MG63 (cell line): ENCODE measurements at regions not wholly inside any gene's neighbourhood (a gene's known extent, or its start where the extent isn't known, plus 50 kb on each side); places are given as distances from the start of the nearest gene placed in this dataset.

Experiments
- DNase-seq: peaks from one replicate; pipeline ENCODE4 v3.0.0-alpha.2; 2020
- H3K27me3 ChIP-seq: fragments of 250-450 bp; sonication (Bioruptor Pico); 2 replicates; pipeline ENCODE4 v1.5.1; 2020; ENCODE audit warnings: mild to moderate bottlenecking, moderate library complexity
- H3K36me3 ChIP-seq: fragments of 250-450 bp; sonication (Bioruptor Pico); 2 replicates; pipeline ENCODE4 v1.5.1; 2020; ENCODE audit warnings: mild to moderate bottlenecking, moderate library complexity
- H3K4me3 ChIP-seq: fragments of 250-450 bp; sonication (Bioruptor Pico); 2 replicates; pipeline ENCODE4 v1.5.1; 2020; ENCODE audit warnings: mild to moderate bottlenecking, moderate library complexity
- H3K9me3 ChIP-seq: fragments of 250-450 bp; sonication (Bioruptor Pico); 2 replicates; pipeline ENCODE4 v1.5.1; 2020; ENCODE audit warnings: mild to moderate bottlenecking, moderate library complexity

DNA sequence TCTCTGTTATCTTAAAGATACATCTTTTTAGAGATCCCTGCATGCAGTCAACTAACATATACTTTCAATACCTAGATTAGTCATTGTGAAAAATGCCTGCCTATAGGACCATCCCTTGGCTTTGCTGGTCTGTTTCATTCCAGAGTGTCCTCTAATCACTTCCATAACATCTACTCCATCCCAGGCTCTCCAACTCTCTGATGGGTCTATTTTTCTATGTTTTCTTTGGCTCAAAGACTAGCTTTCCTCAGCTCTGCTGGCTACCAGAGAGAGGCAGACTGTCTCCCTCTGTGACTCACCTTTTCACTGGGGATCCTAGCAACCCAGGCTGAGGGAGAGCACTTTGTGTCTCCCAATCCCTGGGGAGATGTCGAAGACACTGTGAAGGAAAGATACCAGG, 547.7 kb upstream of the MCTP2 start:
- DNase-seq = no peak

DNA sequence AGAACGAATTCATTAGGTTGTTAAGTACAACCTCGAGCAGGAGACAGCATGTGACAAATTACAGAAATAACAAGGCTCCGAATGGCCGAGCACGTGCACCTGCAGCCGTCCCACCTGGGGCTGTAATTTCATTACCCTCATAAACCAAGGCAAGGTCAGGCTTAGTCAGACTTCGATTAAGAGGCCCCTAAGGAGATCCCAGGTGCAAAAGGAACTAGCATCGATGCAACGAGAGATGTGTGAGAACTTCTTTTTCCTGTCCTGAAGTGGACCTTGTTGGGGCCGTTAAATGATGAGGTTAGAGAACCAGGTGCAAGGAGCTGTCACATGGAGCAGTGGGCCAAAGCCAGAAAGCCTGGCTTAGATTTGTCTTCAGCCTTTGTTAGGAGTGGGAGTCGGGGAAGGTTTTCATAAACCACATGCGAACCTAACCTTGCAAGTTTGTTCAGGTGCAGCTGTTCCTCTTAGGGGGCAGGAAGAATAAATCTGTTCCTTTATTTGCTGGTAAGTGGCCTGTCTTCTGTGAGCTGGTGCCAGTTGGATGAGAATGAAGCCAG, 559.9 kb upstream of the MCTP2 start:
- H3K36me3 ChIP-seq = no peaks in the 10 kb centered on the region
- no peaks in the 10 kb centered on the region for H3K27me3 ChIP-seq
- H3K4me3 ChIP-seq = no peak overlapping the region
- DNase-seq = no peak
- no peaks in the 10 kb centered on the region for H3K9me3 ChIP-seq

More for the DNA sequence above, 547.7 kb upstream of the MCTP2 start:
- Histone ChIP-seq H3K36me3 (no peaks in the 10 kb centered on the region), H3K27me3 (no peaks in the 10 kb centered on the region), H3K4me3 (no peak overlapping the region), H3K9me3 (peaks cover 21% of the 10 kb centered on the region)

DNA sequence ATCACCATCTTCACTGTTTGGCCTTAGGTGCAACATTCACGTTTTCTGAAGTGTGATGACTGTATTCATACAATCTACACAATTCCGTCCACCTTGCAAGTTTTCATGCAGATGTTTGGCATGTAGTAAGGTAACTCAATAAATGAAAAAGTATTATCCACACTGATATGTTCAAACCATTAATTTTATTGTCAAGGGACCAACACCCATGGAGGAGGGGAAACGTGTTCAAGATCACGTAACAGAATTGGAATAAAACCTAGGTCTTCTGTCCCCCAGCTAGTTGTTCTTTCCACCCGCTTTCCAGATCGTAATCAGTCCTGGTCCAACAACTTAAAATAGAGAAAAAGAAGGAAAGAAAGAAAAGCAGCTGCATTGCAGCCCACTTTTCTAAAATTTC, 560.4 kb upstream of the MCTP2 start:
- H3K36me3 ChIP-seq = no peaks in the 10 kb centered on the region
- H3K4me3 ChIP-seq = no peak overlapping the region
- no peaks in the 10 kb centered on the region for H3K9me3 ChIP-seq
- no peak for DNase-seq
- no peaks in the 10 kb centered on the region for H3K27me3 ChIP-seq

DNA sequence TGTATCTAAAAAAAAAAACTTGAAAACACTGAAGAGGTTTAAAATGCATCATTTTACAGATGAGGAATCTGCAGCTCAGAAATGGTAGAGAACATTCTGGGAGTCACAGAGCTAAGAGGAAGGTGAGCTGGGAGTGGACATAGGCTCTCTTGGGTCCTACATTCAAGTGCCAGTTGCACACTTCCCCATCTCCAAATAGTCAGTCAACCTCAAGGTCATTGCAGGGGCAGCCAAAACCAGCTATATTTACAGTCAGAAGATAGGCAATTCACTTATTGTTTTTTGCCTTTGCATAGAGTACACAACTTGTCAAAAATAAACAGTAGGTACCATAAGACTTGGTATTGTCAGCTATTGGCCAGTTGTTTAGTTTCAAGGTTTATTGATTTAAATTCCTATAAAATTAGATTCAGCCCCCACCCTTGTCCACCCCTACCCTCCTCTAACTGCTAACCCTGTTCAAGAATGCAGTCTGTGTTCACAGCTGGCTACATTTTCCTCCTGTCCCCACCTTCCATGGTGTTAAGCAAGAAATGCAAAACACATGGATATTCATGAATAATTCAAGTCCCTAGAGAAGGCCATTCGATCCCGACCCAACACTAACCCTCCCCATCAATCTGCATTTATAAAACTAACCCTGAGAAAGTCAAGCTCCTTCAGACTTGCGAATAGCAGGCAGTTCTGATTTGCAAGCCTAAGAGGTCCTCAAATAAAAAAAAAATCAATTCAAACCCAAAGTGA, 567.0 kb upstream of the MCTP2 start:
- Histone ChIP-seq H3K4me3 (no peak overlapping the region), H3K27me3 (no peaks in the 10 kb centered on the region), H3K9me3 (no peaks in the 10 kb centered on the region), H3K36me3 (no peaks in the 10 kb centered on the region)
- no peak for DNase-seq

DNA sequence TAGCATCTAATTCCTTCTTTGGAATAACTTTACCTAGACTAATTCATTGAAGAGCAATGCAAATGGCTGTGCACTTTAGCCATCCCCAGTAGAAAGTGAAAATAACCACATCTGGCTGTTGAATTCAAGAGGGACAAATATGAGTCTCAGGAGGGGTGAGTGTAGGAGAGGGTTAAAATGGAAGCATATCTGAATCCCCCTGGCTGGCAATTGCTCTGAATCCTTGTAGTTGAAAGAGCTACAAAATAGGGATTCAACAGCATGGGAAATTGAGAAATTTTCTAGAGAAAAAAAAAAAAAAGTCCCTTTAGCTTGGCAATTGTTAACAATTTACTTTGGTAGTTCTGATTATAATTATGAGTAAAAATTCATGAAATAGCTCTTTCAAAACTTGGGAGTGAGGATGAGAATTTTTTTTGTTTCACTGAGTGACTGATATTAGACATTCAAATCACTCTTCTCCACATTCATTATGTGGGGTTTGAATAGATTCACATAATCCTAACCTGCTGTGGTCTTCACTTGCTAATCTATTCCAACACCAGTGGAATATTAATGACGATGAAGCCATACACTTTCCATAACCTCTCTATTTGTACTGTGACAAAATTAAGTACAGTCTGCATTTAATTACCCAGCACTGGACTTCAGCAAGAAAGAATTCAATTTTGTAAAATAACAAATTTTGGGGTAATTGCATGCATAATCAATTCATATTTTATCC, 569.0 kb upstream of the MCTP2 start:
- no peak for DNase-seq
- Histone ChIP-seq H3K4me3 (no peak overlapping the region), H3K27me3 (no peaks in the 10 kb centered on the region), H3K9me3 (no peaks in the 10 kb centered on the region), H3K36me3 (no peaks in the 10 kb centered on the region)

DNA sequence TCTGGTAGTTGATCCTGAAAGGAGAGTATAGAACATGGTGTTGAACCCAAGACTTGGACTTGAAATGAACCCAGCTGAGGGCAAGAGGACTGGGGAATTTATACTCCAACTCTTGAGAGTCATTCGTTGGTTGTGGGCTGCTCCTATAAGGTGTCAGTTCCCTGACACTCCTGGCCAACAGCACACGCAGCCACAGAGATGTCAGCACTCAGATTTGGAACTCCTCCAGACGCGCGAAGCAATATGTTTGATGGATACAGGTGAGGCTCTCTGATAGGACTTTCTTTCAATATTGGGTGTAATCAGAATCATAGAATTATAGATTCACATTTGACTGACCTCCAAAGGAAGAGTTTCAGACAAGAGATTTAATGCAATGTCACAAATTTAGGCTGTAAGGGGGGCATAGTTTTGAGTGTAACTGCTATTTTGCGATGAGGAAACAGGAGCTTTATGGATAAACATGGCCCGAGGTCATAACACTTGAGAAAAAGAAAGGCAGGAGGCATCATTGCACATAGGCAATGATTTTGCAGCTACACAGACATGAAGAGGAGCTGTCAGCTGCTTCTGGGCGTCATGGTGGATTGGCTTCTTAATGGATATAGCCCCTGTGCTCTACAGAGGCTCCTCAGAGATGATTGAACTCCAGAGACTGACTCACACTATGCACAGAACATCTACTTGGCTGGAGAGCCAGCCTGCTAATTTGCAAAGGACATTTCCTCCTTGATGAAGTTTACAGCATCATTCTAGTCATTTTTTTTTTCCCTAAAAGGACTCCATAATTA, 569.2 kb upstream of the RGMA start:
- H3K27me3 ChIP-seq = no peaks in the 10 kb centered on the region
- no peak for DNase-seq
- H3K9me3 ChIP-seq = no peaks in the 10 kb centered on the region
- no peak overlapping the region for H3K4me3 ChIP-seq
- no peaks in the 10 kb centered on the region for H3K36me3 ChIP-seq

DNA sequence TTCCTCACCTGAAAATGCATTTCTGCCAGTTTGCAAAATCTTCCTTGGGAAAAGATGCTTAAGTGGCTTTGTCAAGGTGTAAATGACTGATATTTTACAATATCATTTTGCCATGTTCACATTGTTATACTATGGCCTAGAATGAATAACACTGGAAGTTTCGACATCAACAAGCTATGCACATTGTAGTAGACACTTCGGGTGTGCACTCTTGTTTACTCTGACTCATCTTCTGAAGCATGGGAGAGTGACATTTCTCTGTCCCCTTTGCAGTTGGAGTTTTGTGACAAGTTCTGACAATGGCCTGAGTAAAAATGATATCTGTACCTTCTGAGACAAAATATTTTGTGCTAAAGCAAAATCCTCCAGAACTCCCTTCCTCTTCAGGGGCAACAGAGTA, 567.0 kb upstream of the RGMA start:
- Histone ChIP-seq H3K36me3 (no peaks in the 10 kb centered on the region), H3K4me3 (no peak overlapping the region), H3K9me3 (no peaks in the 10 kb centered on the region), H3K27me3 (no peaks in the 10 kb centered on the region)
- no peak for DNase-seq

DNA sequence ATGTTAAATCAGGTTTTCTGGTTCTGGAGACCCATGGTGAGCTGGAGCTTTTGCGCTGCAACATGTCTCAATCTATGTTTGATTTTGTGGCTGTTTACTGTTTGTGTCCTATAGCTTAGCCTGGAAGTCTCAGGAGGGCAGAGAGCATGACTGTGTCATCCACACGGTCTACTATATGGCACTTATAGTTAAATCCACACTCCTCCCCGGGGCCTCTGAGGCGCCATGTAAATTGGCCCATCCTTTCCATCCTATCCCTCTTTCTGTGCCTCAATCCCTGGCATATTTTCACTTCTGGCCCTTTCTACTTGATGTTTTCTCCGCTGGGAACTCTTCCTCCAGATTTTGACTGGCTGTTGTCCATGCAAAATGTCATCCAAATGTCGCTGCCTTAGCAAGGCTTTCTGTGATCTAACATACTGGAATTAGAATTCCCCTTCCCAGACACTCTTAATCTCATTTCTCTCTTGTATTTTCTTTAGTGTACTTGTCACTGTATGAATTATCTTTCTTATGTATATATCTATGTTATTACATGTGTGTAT, 560.8 kb upstream of the RGMA start:
- Histone ChIP-seq H3K9me3 (no peaks in the 10 kb centered on the region), H3K36me3 (no peaks in the 10 kb centered on the region), H3K4me3 (no peak overlapping the region), H3K27me3 (no peaks in the 10 kb centered on the region)
- DNase-seq = no peak

DNA sequence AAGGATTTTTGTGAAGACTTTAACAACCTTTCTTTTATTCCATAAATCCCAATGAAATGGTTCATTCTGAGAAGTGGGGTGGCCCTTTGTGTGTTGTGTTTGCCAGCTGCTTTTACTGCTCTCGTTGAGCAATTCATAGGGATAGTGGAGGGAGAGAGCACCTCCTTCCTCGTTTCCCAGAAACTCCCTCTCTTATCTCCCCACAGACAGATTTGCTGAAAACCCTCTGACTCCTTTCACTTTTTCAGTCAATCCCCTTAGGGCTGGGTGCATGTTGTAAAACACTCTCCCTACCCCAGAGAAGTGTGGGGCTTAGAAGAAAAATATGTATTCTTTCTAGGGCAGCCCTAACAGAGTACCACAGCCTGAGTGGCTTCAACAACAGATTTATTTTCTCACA, 557.2 kb upstream of the RGMA start:
- no peak for DNase-seq
- Histone ChIP-seq H3K36me3 (no peaks in the 10 kb centered on the region), H3K27me3 (no peaks in the 10 kb centered on the region), H3K9me3 (no peaks in the 10 kb centered on the region), H3K4me3 (no peak overlapping the region)

DNA sequence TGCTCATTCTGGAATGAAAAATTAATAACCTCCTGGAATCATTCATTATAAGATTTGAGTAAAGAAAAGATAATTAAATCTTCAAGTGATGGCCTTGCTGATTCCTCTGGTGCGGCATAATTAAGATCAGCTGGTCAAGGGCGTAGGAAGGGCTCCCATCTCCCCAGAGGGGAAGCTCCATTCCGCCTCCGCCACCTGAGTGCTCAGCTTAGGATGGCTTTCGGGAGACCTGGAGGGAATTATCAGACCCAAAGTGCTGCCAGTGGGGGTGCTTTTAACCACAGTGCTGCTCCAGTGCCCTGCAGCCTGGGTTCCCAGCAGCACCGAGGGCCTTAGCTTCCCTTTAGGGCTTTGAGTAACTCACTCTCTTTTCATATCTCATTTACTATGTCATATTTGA, 556.6 kb upstream of the RGMA start:
- no peak for DNase-seq
- Histone ChIP-seq H3K9me3 (no peaks in the 10 kb centered on the region), H3K27me3 (no peaks in the 10 kb centered on the region), H3K36me3 (no peaks in the 10 kb centered on the region), H3K4me3 (no peak overlapping the region)

DNA sequence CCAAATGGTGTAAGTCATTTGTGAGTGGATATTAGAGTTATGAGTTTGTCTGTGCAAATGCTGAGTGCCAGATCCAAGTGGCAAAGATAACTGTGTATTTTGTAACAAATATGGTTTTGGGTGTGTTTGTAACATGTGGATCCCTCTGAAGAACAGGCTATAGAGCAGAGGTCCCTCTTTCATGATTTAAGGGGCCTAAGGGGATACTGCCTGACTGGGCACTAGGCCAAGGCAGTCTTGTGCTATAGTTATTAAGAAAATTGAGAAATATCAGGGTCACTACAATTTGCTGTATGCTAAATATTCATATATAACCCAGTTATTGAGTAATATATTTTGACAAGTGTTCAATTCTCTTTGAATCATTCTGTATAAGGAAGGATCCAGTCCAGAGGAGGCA, 555.6 kb upstream of the RGMA start:
- Histone ChIP-seq H3K36me3 (no peaks in the 10 kb centered on the region), H3K9me3 (no peaks in the 10 kb centered on the region), H3K4me3 (no peak overlapping the region), H3K27me3 (no peaks in the 10 kb centered on the region)
- no peak for DNase-seq

DNA sequence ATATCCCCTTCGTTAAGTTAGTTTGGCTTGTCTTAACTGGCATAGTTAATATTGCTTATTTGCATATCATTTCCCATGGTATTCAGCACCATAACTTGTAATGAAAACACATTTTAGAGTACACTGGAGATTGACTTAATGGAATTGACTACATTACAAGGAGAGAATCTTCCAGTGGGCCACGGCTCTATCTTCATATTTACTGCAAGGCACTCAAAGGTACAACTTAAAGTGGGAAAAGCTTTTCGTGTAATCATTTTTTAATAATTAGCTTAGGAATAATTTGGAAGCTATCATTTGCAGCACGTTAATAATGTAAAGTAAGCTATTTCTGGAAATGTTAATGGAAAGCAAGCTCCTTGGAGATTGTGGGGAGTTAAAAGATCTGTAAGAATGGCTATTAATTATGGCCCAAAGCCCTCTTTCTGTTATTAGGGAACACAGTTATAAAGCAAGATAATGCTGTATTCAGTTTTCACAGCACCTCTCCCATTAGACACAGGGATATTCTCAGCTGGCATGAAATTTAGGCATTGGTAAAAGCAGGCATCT, 551.5 kb upstream of the RGMA start:
- DNase-seq = no peak
- Histone ChIP-seq H3K4me3 (no peak overlapping the region), H3K27me3 (no peaks in the 10 kb centered on the region), H3K36me3 (no peaks in the 10 kb centered on the region), H3K9me3 (no peaks in the 10 kb centered on the region)

DNA sequence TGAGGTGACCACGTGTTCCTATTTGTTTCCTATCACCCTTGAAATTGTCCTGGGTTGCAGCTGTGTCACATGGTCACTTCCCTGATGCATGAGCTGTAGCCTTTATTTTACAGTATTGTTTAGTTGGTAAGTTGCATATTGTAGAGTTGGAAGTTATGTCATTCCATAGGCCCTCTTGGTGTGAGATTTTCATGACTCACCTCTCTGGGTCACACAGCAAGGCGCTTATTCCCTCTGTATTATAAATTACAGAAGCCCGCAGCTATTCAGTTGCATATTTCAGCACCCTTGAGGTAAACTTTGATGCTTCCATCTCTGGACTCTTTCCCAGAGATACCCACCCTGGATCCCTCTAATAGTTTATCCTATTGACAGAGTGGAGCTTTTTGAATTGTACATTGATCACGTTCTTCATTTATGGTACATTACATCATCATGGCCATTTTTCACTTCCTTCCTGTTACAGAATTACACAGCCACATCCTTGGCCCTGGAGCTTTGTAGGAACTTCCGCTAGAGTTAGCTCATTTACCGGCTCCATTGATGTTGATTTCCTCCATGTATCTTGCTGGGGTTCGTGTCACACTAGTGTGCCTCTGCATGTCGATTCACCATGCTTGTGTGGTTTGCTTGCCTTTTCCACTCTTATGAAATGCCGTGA, 543.1 kb upstream of the RGMA start:
- no peak for DNase-seq
- no peaks in the 10 kb centered on the region for H3K36me3 ChIP-seq
- H3K27me3 ChIP-seq = no peaks in the 10 kb centered on the region
- H3K9me3 ChIP-seq = no peaks in the 10 kb centered on the region
- H3K4me3 ChIP-seq = no peak overlapping the region

DNA sequence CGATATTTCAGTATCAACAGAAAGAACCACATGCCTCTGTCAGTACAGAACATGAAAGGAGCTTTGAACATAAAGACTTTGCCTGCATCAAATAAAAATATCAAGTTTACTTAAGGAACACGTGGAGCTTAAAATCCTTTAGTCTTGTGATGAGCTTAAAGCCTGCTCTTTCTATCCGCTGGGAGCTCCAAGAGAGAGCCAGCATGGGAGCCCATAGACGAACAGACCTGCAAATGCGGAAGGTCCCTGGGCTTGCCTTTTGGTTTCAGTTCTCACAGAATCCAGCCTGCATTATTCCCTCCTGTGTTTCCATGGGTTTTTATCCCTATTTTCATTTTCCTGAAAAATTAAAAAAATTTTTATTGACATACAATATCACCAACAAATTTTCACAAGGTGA, 530.6 kb upstream of the RGMA start:
- Histone ChIP-seq H3K36me3 (no peaks in the 10 kb centered on the region), H3K4me3 (no peak overlapping the region), H3K9me3 (no peaks in the 10 kb centered on the region), H3K27me3 (no peaks in the 10 kb centered on the region)
- no peak for DNase-seq

DNA sequence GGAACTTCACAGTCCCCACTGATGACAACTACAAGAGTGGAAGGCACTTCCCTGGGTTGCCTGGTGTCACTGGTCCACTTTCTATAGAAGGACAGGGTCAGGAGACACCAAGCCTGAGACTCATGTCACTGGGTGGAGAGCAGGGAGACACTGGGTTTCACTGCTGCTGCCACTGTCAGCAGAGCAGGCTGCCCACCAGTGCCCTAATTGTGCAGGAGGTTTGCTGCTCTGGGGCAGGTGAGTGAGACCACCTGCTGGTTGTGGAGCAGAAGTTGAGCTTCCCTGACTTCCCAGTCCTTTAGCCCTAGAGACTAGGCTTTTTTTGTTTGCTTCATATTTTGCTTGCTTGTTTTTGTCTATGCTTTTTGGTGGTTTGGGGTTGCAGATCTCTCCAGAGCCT, 528.4 kb upstream of the RGMA start:
- Histone ChIP-seq H3K4me3 (no peak overlapping the region), H3K36me3 (no peaks in the 10 kb centered on the region), H3K9me3 (no peaks in the 10 kb centered on the region), H3K27me3 (no peaks in the 10 kb centered on the region)
- no peak for DNase-seq

DNA sequence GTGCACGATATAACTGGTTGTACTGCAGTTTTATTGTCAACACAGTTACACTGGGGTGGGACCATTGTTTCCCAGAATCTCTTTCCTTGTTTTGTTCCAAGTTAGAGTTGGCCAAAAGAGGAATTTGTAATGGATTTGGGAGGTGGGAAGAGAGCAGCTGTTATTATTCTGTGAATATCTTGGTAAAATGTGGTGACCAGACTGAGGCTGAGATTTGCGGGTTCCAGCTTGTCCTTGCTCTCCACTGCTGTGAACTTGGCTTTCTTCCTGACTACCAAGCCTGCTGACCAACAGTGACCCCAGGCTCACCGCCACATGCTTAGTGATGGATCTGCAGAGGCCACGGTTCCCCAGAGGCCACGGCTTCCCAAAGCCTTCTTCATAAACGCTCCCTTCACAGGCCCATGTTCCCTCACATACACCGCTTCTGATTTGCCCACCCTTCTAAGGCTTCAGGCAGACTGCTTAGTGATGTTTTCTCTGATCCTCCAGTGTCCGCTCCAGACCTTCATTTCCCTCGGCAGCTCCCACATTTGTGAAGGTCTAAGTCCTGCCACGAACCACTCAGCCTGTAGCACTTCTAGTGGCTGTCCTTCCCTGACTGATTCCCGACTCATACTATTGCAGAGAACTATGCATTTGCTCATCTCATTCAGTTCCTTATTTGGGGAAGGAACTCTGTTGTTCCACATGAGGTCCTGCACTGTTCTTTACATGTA, 525.5 kb upstream of the RGMA start:
- H3K9me3 ChIP-seq = no peaks in the 10 kb centered on the region
- no peak overlapping the region for H3K4me3 ChIP-seq
- H3K36me3 ChIP-seq = no peaks in the 10 kb centered on the region
- DNase-seq = no peak
- H3K27me3 ChIP-seq = 0 out of 2 replicates have a peak, but pooled peaks cover 2% of the 10 kb centered on the region
